ENCODE measurements at regions not wholly inside any gene's neighbourhood (a gene's known extent, or its start where the extent isn't known, plus 50 kb on each side); places are given as distances from the start of the nearest gene placed in this dataset.

- Mint-ChIP-seq H3K9me3 (no peaks in the 10 kb centered on the region), H3K27me3 (ENCODE audit: low read depth) (peaks cover 35% of the 10 kb centered on the region), H3K4me1 (ENCODE audit: low read depth) (no peaks in the 10 kb centered on the region), H3K4me3 (no peak overlapping the region), H3K36me3 (ENCODE audit: insufficient read depth) (no peaks in the 10 kb centered on the region)
- no peak for ATAC-seq
- no peak for DNase-seq
Measured at GRCh38 chr1:22369294-22370189, 82.1 kb upstream of the ZBTB40 start.

GRCh38 chr1:22370190-22370498 is 81.5 kb upstream of the ZBTB40 start:
- Mint-ChIP-seq H3K9me3 (no peaks in the 10 kb centered on the region), H3K4me3 (no peak overlapping the region), H3K4me1 (ENCODE audit: low read depth) (no peaks in the 10 kb centered on the region), H3K36me3 (ENCODE audit: insufficient read depth) (no peaks in the 10 kb centered on the region), H3K27me3 (ENCODE audit: low read depth) (peaks cover 31% of the 10 kb centered on the region)
- DNase-seq (no peak), ATAC-seq (no peak)

GRCh38 chr1:22371408-22371807 is 80.2 kb upstream of the ZBTB40 start:
- H3K36me3 Mint-ChIP-seq (ENCODE audit: insufficient read depth), result no peaks in the 10 kb centered on the region
- peaks cover 20% of the 10 kb centered on the region for H3K27me3 Mint-ChIP-seq (ENCODE audit: low read depth)
- H3K9me3 Mint-ChIP-seq, result no peaks in the 10 kb centered on the region
- H3K4me3 Mint-ChIP-seq, result no peak overlapping the region
- DNase-seq (no peak), ATAC-seq (no peak)
- no peaks in the 10 kb centered on the region for H3K4me1 Mint-ChIP-seq (ENCODE audit: low read depth)

GRCh38 chr1:22373252-22373651 is 78.4 kb upstream of the ZBTB40 start:
- Mint-ChIP-seq H3K36me3 (ENCODE audit: insufficient read depth) (no peaks in the 10 kb centered on the region), H3K9me3 (no peaks in the 10 kb centered on the region), H3K27me3 (ENCODE audit: low read depth) (peaks cover 14% of the 10 kb centered on the region), H3K4me1 (ENCODE audit: low read depth) (no peaks in the 10 kb centered on the region), H3K4me3 (no peak overlapping the region)
- ATAC-seq, result no peak
- DNase-seq, result no peak

GRCh38 chr1:22374001-22374400 is 77.7 kb upstream of the ZBTB40 start:
- Mint-ChIP-seq H3K36me3 (ENCODE audit: insufficient read depth) (no peaks in the 10 kb centered on the region), H3K9me3 (no peaks in the 10 kb centered on the region), H3K27me3 (ENCODE audit: low read depth) (peaks cover 13% of the 10 kb centered on the region), H3K4me1 (ENCODE audit: low read depth) (no peaks in the 10 kb centered on the region), H3K4me3 (no peak overlapping the region)
- DNase-seq (no peak), ATAC-seq (no peak)

- no peak for ATAC-seq
- no peak for DNase-seq
Measured at GRCh38 chr1:22375601-22376000, 76.0 kb upstream of the ZBTB40 start.

GRCh38 chr1:22376001-22376400 is 75.7 kb upstream of the ZBTB40 start:
- Mint-ChIP-seq H3K27me3 (ENCODE audit: low read depth) (peaks cover 14% of the 10 kb centered on the region), H3K36me3 (ENCODE audit: insufficient read depth) (no peaks in the 10 kb centered on the region), H3K4me1 (ENCODE audit: low read depth) (no peaks in the 10 kb centered on the region), H3K9me3 (no peaks in the 10 kb centered on the region), H3K4me3 (no peak overlapping the region)
- DNase-seq (no peak), ATAC-seq (no peak)

More at GRCh38 chr1:22375601-22376000, 76.0 kb upstream of the ZBTB40 start:
- H3K4me3 Mint-ChIP-seq, result no peak overlapping the region
- no peaks in the 10 kb centered on the region for H3K36me3 Mint-ChIP-seq (ENCODE audit: insufficient read depth)
- no peaks in the 10 kb centered on the region for H3K4me1 Mint-ChIP-seq (ENCODE audit: low read depth)
- peaks cover 10% of the 10 kb centered on the region for H3K27me3 Mint-ChIP-seq (ENCODE audit: low read depth)
- no peaks in the 10 kb centered on the region for H3K9me3 Mint-ChIP-seq

- Mint-ChIP-seq H3K36me3 (ENCODE audit: insufficient read depth) (no peaks in the 10 kb centered on the region), H3K4me3 (no peak overlapping the region)
Measured at GRCh38 chr1:22376546-22376945, 75.1 kb upstream of the ZBTB40 start.

GRCh38 chr1:22376976-22377375 is 74.7 kb upstream of the ZBTB40 start:
- Mint-ChIP-seq H3K27me3 (ENCODE audit: low read depth) (peaks cover 11% of the 10 kb centered on the region), H3K4me1 (ENCODE audit: low read depth) (no peaks in the 10 kb centered on the region), H3K4me3 (no peak overlapping the region), H3K36me3 (ENCODE audit: insufficient read depth) (no peaks in the 10 kb centered on the region), H3K9me3 (no peaks in the 10 kb centered on the region)
- ATAC-seq, result no peak
- DNase-seq, result no peak

More at GRCh38 chr1:22376546-22376945, 75.1 kb upstream of the ZBTB40 start:
- Mint-ChIP-seq H3K4me1 (ENCODE audit: low read depth) (no peaks in the 10 kb centered on the region), H3K27me3 (ENCODE audit: low read depth) (peaks cover 13% of the 10 kb centered on the region), H3K9me3 (no peaks in the 10 kb centered on the region)
- no peak for ATAC-seq
- no peak for DNase-seq

GRCh38 chr1:22379566-22379965 is 72.1 kb upstream of the ZBTB40 start:
- Mint-ChIP-seq H3K36me3 (ENCODE audit: insufficient read depth) (no peaks in the 10 kb centered on the region), H3K9me3 (no peaks in the 10 kb centered on the region), H3K4me3 (no peak overlapping the region), H3K27me3 (ENCODE audit: low read depth) (peaks cover 20% of the 10 kb centered on the region), H3K4me1 (ENCODE audit: low read depth) (no peaks in the 10 kb centered on the region)
- ATAC-seq (no peak), DNase-seq (no peak)

- Mint-ChIP-seq H3K4me1 (ENCODE audit: low read depth) (no peaks in the 10 kb centered on the region), H3K4me3 (no peak overlapping the region), H3K9me3 (no peaks in the 10 kb centered on the region), H3K36me3 (ENCODE audit: insufficient read depth) (no peaks in the 10 kb centered on the region), H3K27me3 (ENCODE audit: low read depth) (peaks cover 20% of the 10 kb centered on the region)
- DNase-seq (no peak), ATAC-seq (no peak)
Measured at GRCh38 chr1:22380024-22380785, 71.4 kb upstream of the ZBTB40 start.

- DNase-seq (no peak), ATAC-seq (no peak)
- H3K4me3 Mint-ChIP-seq, result no peak overlapping the region
- no peaks in the 10 kb centered on the region for H3K9me3 Mint-ChIP-seq
- H3K27me3 Mint-ChIP-seq (ENCODE audit: low read depth), result peaks cover 32% of the 10 kb centered on the region
- no peaks in the 10 kb centered on the region for H3K4me1 Mint-ChIP-seq (ENCODE audit: low read depth)
- H3K36me3 Mint-ChIP-seq (ENCODE audit: insufficient read depth), result no peaks in the 10 kb centered on the region
Measured at GRCh38 chr1:22383526-22384294, 67.9 kb upstream of the ZBTB40 start.

GRCh38 chr1:22385537-22385936 is 66.1 kb upstream of the ZBTB40 start:
- ATAC-seq (no peak), DNase-seq (no peak)
- H3K27me3 Mint-ChIP-seq (ENCODE audit: low read depth), result peaks cover 40% of the 10 kb centered on the region
- no peaks in the 10 kb centered on the region for H3K9me3 Mint-ChIP-seq
- no peak overlapping the region for H3K4me3 Mint-ChIP-seq
- H3K4me1 Mint-ChIP-seq (ENCODE audit: low read depth), result no peaks in the 10 kb centered on the region
- H3K36me3 Mint-ChIP-seq (ENCODE audit: insufficient read depth), result no peaks in the 10 kb centered on the region

GRCh38 chr1:22386774-22387173 is 64.9 kb upstream of the ZBTB40 start:
- ATAC-seq, result no peak
- H3K36me3 Mint-ChIP-seq (ENCODE audit: insufficient read depth), result no peaks in the 10 kb centered on the region
- no peaks in the 10 kb centered on the region for H3K4me1 Mint-ChIP-seq (ENCODE audit: low read depth)
- no peak overlapping the region for H3K4me3 Mint-ChIP-seq
- DNase-seq, result no peak
- no peaks in the 10 kb centered on the region for H3K9me3 Mint-ChIP-seq
- H3K27me3 Mint-ChIP-seq (ENCODE audit: low read depth), result peaks cover 44% of the 10 kb centered on the region
